Umbilical cord (tissue), 1 donor: ENCODE measurements at regions not wholly inside any gene's neighbourhood (a gene's known extent, or its start where the extent isn't known, plus 50 kb on each side); places are given as distances from the start of the nearest gene placed in this dataset.
"Not testable (repeated sequence)": the region's sequence is repeated elsewhere in the genome, so short reads cannot be mapped to it uniquely, and the experiment has no call there.

Experiments used
- DNase-seq: peaks from one replicate; pipeline ENCODE4 v3.0.0-alpha.2; 2015; ENCODE audit warnings: low spot score

DNA sequence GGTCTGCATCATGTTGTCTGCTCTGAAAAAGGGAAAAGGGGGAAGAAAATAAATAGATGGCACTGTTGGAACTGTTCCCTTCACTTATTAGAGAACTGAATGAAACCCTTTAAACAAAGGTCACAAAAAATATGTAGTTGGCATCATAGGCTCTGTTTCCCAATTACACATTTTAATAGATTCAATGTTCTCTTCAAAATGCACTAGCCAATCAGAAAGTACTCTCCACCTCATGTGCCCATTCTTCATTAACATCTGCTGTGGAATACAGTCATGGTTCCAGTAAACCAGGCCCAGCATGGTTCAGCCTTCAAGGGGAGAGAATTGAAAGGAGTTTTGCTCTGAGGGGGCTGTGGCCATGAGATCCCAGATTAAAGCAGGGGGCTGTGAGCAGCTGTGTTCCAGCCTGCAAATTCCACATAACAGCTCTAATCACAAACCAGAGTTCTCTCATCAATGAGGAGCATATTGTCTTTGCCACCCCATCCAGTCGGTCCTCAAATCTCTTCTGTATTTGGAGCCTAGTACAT, 165.9 kb upstream of the CREB1 start:
- no peak for DNase-seq

DNA sequence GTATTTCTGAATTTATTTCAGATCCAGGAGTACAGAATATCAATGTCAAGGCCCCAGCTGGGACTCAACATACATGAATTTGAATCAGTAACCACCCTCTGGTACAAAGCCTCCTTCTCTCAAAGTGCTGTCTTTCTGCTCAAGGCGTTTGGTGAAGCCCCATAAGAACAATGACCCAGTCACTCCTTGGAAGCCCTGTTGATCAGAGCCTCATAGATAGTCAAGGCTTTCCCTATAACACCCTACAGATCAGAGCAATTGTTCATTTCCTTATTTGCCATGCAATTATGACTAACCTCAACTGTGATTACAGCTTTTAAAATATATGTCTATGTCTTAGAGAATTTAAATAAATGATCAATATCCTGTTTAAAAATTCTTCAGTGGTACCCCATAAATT, 159.1 kb upstream of the CREB1 start:
- no peak for DNase-seq

DNA sequence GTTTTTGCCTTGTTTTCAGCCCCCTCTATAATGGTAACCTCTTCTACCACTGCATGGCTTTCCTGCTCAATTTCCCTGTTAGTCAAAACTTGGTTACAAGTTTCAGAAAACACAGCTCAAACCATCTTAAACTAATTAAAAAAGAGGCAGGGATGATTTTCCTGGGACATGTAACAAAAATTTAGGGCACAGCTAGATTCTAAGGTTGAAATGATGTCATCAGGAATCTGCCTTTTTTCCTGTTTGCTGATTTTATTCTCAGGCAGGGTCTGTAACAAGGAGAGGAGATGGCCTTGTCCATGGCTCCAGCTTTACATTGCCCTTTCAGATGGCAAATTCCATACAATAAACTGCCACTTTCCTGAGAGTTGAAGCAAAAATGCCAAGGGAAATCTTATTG, 157.9 kb upstream of the CREB1 start:
- DNase-seq: no peak

DNA sequence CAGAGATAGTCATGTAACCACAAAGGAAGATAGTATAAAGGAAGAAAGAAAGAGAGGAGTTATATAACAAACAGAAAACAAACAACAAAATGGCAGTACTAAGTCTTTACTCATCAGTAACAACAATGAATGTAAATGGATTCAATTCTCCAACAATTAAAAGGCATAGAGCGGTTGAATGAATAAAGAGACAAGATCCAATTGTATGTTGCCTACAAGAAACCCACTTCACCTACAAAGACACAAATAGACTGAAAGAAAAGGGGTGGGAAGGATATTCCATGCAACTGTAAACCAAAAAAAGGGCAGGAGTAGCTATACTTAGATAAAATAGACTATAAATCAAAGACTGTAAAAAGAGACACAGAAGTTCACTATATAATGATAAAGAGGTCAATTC, 157.3 kb upstream of the CREB1 start:
- no peak for DNase-seq

DNA sequence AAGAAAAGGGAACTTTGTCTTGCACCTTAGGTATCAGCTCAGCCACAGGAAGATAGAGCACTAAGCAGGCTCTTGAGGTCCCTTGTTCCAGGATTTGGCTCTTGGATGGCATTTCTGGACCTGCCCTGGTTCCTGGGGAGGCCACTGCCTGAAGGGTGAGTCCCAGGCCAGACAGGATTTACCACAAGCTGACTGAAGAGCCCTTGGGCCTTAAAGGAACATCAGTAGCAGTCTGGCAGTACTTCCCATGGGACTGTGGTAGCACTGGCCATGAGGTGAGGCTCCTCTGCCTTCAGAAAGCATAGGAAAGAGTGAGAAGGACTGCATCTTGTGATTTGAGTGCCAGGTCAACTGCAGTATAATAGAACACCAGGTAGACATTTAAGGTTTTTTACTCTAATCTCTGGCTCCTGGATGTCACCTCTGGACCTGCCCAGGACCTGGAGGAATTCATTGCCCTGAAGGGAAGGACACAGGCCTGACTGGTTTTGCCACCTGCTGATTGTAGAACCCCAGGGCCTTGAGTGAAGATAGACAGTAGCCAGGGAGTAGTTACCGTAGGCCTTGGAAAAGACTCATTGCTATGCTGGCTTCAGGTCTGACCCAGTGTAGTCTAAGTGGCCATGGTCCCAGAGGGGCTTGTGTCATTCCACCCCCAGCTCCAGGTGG, 154.4 kb upstream of the CREB1 start:
- DNase-seq: no peak

DNA sequence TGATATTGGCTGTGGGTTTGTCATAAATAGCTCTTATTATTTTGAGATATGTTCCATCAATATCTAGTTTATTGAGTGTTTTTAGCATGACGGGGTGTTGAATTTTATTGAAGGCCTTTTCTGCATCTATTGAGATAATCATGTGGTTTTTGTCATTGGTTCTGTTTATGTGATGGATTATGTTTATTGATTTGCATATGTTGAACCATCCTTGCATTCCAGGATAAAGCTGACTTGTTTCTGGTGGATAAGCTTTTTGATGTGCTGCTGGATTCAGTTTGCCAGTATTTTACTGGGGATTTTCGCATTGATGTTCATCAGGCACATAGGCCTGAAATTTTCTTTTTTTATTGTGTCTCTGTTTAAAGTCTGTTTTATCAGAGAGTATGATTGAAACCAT, 151.1 kb upstream of the CREB1 start:
- not testable (repeated sequence) for DNase-seq

DNA sequence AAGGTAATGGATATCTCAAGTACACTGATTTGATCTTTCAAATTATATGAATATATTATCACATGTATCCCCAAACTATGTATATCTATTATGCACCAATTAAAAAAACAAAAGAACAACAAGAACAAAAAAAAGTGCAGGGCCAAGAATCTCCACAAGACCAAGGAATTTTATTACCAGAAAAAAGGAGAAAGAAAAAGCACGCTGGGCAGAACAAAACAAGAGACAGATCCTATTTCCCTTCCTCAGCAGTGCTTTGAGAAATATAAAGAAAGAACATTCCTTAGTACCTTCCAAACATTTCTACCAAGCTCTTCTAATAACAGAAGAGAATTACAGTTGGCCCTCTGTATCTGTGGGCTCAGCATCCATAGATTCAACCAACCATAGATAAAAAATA, 144.7 kb upstream of the CREB1 start:
- DNase-seq: no peak

DNA sequence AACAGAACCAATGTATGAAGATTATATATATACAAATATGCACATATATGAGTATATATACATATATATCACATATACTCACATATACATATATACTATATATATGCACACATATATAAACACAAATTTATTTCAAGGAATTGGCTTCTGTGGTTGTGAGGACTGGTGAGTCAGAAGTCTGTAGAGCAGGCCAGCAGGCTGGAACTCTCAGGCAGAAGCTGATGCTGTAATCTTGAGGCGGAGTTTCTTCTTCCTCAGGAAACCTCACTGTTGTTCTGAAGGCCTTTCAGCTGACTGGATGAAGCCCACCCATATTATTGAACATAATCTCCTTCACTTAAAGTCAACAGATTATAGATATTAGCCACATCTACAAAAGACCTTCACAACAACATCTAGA, 143.9 kb upstream of the CREB1 start:
- peak; percentile 25 for DNase-seq

DNA sequence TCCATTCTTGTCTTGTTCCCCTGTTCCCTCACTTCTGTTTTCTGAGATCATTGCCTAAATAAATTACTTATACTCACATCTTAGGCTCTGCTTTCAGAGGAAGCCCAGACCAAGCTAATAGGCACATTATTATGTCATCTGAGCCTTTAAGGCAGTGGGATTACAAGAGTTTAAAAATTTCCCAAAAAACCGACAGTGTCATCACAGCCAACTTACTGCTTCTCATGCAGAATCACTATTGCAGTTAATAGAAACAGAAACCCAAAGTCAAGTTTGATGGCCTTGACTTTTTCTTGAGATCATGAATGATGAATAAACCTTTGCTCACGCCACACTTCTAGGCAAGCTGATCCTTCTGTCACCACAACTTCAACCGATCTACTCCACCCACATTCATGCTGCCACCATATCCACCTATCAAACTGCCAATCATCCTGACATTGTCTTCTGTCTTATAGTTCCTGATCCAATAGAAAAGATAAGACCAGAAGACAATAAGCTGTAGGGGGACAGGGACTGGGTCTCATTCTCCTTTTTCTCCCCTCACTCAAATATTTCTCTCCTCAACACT, 142.7 kb upstream of the CREB1 start:
- DNase-seq: no peak

DNA sequence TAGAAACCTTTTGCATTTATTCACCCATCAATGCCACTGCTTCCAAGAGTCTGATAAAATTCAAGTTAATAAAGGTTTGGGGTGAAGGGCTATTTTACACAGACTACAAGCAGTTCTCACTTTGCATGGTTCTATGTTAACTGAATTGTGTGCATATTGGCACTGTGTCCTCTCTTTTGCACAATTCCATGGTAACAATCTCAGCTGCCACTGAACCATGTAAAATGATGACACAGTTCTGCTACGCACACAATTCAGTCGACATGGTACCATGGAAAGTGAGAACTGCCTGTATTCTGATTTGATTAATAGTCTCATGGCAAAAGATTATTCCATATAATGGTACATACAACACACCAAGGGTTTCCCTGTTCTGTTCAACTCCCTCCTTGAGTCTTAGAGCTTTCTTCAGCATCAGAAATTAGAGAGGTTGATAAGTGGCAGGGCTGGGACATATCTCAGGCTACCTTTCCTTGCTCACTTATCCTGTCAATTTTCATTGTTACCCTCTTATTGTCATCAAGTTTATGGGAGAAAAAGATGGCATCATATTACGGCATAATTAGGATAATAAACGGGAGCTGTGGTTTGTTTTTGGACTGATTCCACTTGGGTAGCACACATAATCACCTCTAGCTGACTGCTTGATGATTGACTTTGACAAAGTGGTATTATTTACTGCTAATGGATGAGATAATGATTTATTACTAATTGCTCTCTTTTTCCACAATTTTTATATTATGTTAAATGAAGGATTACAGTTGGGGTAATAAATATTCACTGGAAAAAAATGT, 139.3 kb upstream of the CREB1 start:
- no peak for DNase-seq

DNA sequence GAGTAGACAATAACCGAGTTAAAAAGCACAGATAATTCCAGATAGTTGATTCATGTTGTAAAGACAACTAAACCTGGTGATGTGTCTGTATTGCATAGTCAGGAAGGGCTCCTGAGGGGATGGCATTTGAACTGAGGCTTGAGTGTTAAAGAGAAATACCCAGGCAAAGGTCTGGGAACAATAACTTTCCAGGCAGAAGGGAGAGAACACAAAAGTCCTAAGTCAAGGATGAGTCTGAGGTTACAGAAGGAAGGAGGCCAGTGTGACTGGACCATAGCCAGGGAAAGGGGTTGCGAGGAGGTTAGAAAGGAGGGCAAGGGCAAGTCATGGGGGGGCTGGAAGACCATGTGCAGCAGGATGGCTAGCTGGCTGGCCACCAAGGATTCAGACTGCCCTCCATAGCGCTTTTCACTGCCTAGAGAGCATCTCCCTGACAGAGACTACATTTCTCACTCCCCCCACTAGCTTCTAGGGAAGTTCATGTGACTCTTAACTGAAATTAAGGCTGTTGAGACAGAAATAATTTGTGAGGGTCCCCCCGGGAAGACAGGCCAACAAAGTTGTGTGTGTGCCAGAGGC, 135.5 kb upstream of the CREB1 start:
- DNase-seq: no peak

DNA sequence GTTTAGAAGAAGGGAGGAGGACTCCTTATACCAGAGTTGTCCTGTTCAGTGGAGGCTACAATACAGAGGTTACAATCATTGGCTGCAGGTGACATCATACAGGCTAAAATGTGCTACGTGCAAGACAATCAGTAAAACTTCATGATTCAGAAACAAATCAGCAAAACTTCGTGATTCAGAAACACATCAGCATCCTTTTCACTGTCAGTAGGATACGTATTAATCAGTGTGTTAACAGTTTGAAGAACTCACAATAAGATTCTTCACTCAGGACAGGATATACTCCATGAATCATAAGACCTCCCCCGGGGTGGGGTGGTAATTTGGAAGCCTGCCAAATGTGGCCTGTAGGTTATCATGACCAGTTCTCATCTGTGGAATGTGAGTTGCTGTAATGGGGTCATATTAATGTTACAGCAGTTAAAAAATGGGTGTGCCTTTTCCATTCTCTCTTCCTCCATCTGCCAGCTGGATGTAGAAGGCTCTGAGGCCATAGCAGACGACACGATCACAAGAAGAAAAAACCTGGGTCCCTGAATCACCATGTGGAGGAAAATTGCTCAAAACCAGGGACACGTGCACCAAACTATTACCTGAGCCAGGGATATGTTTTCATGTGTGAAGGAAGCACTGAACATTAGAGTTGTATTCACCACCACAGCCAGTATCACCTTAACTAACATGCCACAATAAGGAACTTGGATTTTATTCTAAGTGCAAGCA, 134.8 kb upstream of the CREB1 start:
- DNase-seq: peak; percentile 34

DNA sequence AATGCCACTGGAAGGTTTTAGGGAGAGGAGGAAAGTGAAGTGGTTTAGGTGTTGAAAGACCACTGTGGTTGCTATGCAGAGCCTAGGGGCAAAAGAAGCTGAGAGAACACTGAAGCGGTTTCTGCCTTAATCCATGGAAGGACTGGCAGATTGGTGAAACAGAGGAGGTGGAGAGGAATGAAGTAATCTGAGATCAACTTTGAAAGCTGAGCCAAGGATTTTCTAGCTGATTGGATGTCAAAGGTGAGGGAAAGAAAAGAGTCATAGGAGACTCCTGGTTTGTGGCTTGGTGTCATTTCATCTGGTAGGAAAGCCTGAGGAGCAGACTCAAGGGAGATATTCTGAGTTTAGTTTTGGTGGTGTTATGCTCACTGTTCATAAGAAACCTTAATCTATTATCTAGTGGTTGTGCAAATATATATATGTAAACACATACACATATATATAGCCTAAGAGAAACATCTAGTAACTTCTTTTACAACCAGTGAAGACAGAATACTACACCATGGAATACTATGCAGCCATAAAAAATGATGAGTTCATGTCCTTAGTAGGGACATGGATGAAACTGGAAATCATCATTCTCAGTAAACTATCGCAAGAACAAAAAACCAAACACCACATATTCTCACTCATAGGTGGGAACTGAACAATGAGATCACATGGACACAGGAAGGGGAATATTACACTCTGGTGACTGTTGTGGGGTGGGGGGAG, 134.1 kb upstream of the CREB1 start:
- DNase-seq: no peak

DNA sequence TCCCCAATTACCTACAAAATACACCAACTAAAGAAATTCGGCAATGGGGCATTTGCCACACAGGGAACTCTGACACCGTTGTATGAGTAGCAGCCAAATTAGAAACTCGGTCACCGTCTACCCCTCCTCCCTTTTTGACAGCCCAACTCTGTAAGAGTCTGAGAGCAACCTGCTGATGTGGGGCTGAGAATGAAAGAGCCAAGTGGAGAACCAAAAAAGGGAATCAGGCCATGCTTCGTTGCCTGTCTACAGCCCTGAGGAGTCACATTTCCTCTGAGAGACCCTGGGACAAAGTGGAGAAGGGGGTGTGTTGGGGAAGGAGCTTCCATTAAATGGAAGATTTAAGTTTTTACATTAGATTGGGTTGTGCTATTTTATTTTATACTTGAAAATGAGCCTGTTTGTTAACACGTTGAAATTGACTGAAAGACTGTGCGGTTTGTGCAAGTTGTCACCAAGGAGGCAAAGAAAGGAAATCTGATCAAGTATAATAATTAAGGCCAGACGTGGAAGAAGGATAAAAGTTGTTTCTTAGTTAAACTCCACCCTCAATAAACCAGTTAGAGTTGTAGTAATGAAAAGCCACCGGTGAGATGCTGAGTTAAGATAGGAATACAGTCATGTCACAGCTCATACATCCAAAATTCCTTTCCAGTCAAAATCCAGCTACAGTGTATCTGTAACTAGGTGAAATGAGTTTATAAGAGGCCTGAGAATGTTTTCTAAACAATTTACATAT, 131.7 kb upstream of the CREB1 start:
- no peak for DNase-seq

DNA sequence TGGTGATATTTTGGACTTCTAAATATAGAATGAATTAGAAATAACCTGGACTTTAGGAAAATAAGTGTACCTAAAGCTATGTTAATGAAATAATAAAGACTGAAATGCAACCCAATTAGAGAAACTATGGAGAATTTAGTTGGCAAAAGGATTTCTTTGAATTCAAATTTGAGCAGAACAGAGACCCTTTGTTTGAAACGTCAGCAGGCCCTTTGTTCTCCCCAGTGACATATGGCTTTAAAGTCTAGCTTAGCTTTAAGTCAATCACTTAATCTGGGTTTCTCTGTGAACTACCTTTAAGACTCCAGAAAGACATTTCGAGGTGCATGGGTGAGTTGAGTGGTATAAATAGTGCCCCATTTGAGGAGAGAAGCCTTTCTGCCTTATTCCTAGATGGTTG, 130.5 kb upstream of the CREB1 start:
- DNase-seq: no peak

DNA sequence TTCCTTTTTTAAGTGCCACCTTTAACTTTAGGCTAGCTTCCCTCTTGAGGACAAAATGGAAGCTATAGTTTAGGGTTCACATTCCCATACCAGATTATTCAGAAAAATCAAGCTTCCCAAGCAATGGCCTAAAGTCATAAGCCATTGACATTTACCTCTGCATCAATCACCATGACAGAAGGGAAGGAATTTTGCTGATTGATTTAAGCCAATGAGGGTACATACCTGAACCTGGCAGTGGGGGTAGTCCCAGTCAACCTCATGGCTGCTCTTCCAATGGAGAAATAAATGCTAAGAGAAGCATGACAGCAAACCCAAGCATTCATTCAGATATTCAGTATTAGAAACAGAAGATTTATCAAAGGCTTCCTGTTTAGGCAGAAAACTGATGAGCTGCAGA, 128.4 kb upstream of the CREB1 start:
- DNase-seq: no peak

DNA sequence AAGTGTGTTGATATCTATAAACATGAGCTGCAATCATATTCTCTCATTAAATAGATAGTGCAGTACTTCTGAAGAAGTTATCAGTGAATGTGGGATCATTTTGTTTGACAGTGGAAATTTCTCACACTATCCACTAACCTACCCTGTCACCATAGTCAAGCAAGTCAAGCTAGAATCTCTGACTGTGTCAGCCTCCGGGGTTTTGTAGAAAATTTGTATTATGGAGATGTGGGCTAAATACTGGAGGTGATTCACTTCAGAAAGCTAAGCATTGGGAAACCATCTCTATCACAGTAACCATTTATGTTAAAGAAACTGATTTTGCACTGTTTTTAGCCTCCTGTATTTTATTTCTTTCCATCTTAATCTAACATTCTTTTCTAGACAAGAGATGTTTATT, 126.6 kb upstream of the CREB1 start:
- no peak for DNase-seq

DNA sequence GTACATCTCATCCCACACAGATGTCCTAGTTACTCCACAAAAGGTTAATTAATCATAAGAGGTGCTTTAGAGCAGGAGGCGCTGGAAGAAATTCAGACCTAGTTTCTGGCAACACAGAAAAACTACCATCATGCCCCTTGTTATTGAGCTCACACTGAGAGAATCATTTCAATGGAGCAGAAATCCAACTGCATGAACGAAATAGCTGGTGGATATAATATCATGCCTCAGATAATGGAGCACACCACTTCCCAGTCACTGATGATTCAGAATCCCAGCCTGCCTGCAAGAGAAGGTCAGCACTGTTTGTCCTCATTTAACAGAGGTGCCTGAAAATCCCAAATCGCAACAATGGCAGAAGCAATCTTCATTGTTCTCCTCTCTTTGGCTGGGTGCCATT, 125.8 kb upstream of the CREB1 start:
- no peak for DNase-seq

DNA sequence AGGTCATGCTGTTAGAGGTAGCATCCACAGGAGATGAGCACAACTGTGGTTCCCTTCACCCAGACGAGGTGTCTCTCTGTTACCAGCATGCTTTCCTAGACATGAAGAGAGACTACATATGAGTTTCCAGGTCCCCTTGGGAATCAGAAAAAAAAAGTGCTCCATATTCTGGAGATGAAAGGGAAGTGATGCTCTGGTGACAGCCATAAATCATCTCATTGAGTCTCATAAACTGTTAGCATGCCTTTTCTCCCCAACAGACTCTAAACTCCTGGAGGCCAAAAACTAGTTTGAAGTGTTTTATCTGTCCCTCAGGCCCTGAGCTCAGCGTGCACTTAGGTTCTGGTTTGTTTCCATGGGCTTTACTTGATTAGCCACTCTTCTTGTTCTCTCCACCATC, 124.6 kb upstream of the CREB1 start:
- DNase-seq: no peak

DNA sequence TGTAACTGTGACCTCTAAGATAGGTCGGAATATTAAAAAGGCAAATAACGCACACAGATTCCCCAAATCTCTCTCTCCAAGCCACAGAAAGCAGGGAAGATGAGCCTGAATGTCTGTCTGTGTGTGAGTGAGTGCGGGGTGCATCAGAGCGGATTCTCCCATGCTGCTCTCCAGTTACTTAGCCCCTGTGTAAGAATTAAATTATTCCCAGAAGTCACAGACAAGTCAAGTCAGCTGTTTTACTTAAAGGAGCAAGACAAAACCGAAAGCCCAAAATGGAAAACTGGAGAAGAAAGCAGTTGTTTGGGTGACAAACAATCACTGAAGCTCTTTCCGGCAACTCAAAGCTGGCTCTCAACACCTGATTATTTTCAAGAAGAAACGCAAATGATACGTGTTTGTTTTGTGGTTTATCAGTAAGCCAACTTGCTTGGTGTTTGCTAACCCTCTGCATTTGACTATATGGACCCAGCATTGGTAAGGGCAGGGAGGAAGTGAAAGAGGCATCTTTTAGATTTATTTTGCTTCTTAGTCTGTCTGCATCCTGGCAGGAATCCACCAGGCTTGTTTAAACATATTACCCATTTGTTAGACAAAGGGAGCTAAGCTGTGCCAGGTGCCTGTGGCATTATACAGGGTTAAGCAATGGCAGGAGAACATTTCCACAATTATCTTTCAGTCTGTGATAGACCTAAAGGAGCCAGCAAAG, 121.5 kb upstream of the CREB1 start:
- DNase-seq: no peak
